GM21576 (cell line): ENCODE measurements at regions not wholly inside any gene's neighbourhood (a gene's known extent, or its start where the extent isn't known, plus 50 kb on each side); places are given as distances from the start of the nearest gene placed in this dataset.
"Not testable (repeated sequence)": the region's sequence is repeated elsewhere in the genome, so short reads cannot be mapped to it uniquely, and the experiment has no call there.

ENCODE experiments used
- ATAC-seq: cut with Tn5 transposase; IDR thresholded peaks from one replicate; pipeline ENCODE4 v1.9.1; 2021; ENCODE audit warnings: mild to moderate bottlenecking, moderate library complexity; ENCODE audit not compliant: unreplicated experiment

GRCh38 chr4:30124621-30125020, 595.5 kb upstream of the PCDH7 start:
- ATAC-seq: not testable (repeated sequence)

GRCh38 chr4:30125868-30126267, 594.3 kb upstream of the PCDH7 start:
- ATAC-seq: no peak

- ATAC-seq: no peak
These were observed 593.8 kb upstream of the PCDH7 start for GRCh38 chr4:30126351-30126750.

GRCh38 chr4:30148828-30149227, 571.3 kb upstream of the PCDH7 start:
- not testable (repeated sequence) for ATAC-seq

- not testable (repeated sequence) for ATAC-seq
These were observed 570.6 kb upstream of the PCDH7 start for GRCh38 chr4:30149539-30149938.

- no peak for ATAC-seq
These were observed 566.7 kb upstream of the PCDH7 start for GRCh38 chr4:30153427-30153826.

GRCh38 chr4:30160140-30160539, 560.0 kb upstream of the PCDH7 start:
- no peak for ATAC-seq

- ATAC-seq: no peak
These were observed 547.8 kb upstream of the PCDH7 start for GRCh38 chr4:30172416-30172815.

- no peak for ATAC-seq
These were observed 538.7 kb upstream of the PCDH7 start for GRCh38 chr4:30181512-30181911.

- ATAC-seq: no peak
These were observed 538.3 kb upstream of the PCDH7 start for GRCh38 chr4:30181918-30182317.

GRCh38 chr4:30182786-30183185, 537.4 kb upstream of the PCDH7 start:
- no peak for ATAC-seq

GRCh38 chr4:30191902-30192301, 528.3 kb upstream of the PCDH7 start:
- ATAC-seq: no peak

GRCh38 chr4:30207389-30207788, 512.8 kb upstream of the PCDH7 start:
- ATAC-seq: no peak

GRCh38 chr4:30208731-30209435, 511.3 kb upstream of the PCDH7 start:
- no peak for ATAC-seq

GRCh38 chr4:30215973-30216372, 504.2 kb upstream of the PCDH7 start:
- not testable (repeated sequence) for ATAC-seq

- no peak for ATAC-seq
These were observed 475.0 kb upstream of the PCDH7 start for GRCh38 chr4:30245140-30245539.

GRCh38 chr4:30256116-30256832, 463.9 kb upstream of the PCDH7 start:
- ATAC-seq: no peak

- ATAC-seq: no peak
These were observed 461.2 kb upstream of the PCDH7 start for GRCh38 chr4:30258949-30259348.

GRCh38 chr4:30262379-30262778, 457.8 kb upstream of the PCDH7 start:
- no peak for ATAC-seq

GRCh38 chr4:30264465-30264864, 455.7 kb upstream of the PCDH7 start:
- ATAC-seq: no peak

GRCh38 chr4:30265716-30266115, 454.5 kb upstream of the PCDH7 start:
- no peak for ATAC-seq

GRCh38 chr4:30268370-30268769, 451.8 kb upstream of the PCDH7 start:
- no peak for ATAC-seq
